ENCODE measurements at regions not wholly inside any gene's neighbourhood (a gene's known extent, or its start where the extent isn't known, plus 50 kb on each side); places are given as distances from the start of the nearest gene placed in this dataset.

DNA sequence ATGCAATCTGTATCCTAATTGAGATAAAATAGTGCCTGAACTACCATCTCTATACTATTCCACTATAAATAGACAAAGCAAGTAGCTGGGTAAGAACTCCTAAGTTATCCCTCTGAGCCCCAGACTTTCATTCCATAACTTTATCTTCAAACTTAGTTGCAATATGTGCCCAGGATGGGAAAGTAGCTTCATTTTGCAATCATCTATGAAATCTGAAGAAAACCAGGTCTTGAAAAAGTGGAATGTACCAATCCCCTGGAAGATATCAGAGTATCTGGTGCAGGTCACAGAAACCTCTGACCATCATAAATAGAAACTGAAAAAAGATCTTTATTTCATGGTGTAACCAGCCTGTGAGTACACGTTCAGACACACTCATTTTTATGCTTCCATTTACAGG, 78.1 kb upstream of the TMEM178A start:
- H3K4me3 ChIP-seq (replicated peaks in 1 of 2; ENCODE audit: low read depth in 2 of 2, low read length in 2 of 2) = no peak overlapping the region
- TF ChIP-seq, protein P1, sequence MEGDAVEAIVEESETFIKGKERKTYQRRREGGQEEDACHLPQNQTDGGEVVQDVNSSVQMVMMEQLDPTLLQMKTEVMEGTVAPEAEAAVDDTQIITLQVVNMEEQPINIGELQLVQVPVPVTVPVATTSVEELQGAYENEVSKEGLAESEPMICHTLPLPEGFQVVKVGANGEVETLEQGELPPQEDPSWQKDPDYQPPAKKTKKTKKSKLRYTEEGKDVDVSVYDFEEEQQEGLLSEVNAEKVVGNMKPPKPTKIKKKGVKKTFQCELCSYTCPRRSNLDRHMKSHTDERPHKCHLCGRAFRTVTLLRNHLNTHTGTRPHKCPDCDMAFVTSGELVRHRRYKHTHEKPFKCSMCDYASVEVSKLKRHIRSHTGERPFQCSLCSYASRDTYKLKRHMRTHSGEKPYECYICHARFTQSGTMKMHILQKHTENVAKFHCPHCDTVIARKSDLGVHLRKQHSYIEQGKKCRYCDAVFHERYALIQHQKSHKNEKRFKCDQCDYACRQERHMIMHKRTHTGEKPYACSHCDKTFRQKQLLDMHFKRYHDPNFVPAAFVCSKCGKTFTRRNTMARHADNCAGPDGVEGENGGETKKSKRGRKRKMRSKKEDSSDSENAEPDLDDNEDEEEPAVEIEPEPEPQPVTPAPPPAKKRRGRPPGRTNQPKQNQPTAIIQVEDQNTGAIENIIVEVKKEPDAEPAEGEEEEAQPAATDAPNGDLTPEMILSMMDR (IDR thresholded peaks at IDR 0.05; ENCODE audit: low read depth, low read length) = no peak
- DNase-seq (ENCODE audit: low read depth in 2 of 2) = no peak

DNA sequence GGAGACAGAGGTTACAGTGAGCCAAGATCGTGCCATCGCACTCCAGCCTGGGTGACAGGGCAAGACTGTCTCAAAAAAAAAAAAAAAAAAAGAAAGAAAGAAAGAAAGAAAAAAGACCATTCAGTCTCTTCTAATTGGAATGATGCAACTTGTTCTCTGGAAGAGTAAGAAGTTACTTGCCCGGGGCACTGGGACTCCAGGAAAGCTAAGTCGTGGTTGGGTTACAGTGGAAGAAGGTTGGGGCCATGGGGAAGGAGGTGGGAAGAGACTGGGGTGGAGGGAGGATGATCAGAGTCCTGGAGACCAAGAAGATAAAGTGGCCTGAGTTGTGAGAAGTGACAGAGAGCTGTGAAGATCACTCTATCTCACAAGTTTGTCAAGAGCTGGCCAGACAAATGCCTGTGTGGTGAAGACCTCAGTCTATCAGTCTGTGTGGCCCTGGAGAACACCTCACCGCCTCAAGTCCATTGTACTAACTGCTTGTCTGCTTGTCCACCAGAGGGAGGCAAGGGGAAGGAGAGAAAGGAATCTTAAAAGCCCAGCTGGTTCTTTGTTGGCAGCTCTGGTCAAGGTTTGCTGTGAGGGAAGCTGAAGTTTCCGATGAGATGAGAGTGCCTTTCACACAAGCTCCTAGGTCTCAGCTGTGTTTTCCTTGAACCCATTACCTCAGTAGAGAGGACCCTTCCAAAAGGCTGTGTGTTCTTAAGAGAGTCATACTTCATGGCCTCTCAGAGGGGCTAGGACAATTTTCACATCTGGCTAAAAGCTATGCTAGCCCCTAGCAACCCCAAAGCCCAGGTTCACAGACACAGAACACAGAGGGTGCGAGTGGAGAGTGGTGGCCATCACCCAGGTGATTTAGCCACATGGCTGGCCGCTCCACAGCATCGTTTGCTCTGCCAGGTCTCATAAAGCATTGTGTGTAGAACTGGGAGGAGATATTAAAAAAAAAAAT, 72.0 kb upstream of the TMEM178A start:
- H3K4me3 ChIP-seq (replicated peaks in 1 of 2; ENCODE audit: low read depth in 2 of 2, low read length in 2 of 2) = no peak overlapping the region
- DNase-seq (ENCODE audit: low read depth in 2 of 2) = peak; percentile 91 to 92
- TF ChIP-seq, protein P1 (IDR thresholded peaks at IDR 0.05; ENCODE audit: low read depth, low read length) = peak; percentile 86

DNA sequence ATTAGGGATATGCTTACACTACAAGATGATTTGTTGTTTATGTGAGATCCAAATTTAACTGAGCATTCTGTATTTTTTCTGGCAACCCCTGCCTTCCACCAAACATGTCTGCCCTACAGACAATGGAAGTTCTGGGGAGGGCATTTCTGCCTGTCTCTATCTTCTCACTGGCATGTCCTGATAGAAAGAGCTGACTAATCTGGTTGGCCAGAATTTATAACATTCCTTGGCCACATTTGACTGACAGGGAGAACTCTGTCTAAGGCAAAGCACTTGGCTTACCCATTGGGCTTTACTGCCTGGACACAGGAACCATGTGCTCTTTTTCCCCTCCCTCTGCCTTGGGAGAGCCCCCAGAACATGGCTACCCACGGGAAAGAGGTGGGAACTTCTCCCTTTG, 70.6 kb upstream of the TMEM178A start:
- H3K4me3 ChIP-seq (replicated peaks in 1 of 2; ENCODE audit: low read depth in 2 of 2, low read length in 2 of 2) = no peak overlapping the region
- DNase-seq (ENCODE audit: low read depth in 2 of 2) = no peak
- TF ChIP-seq, protein P1 (IDR thresholded peaks at IDR 0.05; ENCODE audit: low read depth, low read length) = no peak

DNA sequence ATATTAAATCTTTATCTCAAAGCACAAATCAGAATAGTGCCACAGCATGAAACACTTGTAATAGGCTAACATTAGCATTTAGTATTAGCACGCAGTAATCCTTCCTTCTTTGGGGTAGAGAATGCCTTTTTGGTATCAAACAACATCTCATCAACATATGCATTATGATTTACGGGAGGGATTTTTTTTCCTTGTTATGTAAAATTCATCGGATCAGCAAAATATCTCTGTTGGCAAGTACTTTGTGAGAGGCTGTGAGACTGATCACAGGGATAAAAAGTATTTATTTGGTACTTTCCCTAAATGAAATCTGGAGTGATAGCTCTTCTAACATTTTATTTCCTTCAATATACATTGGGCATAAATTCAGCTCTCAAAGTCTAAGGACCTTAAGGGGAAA, 68.4 kb upstream of the TMEM178A start:
- H3K4me3 ChIP-seq (replicated peaks in 1 of 2; ENCODE audit: low read depth in 2 of 2, low read length in 2 of 2) = no peak overlapping the region
- DNase-seq (ENCODE audit: low read depth in 2 of 2) = no peak
- TF ChIP-seq, protein P1 (IDR thresholded peaks at IDR 0.05; ENCODE audit: low read depth, low read length) = no peak

DNA sequence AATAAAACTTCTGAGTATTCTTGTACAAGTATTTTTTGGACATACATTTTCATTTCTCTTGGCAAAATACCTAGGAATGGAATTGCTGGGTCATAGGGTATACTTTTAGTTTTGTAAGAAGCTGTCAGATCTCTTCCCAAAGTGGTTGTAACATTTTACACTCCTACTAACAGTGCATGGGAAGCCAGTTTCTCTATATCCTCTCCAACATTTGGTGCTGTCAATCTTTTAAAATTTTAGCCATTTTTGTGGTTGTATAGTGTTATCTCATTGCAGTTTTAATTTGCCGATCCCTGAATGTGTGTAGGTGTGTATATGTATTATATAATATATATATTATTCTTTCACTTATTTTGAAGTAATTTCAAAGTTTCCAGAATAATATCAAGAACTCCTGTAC, 63.1 kb upstream of the TMEM178A start:
- TF ChIP-seq, protein P1 (IDR thresholded peaks at IDR 0.05; ENCODE audit: low read depth, low read length) = no peak

DNA sequence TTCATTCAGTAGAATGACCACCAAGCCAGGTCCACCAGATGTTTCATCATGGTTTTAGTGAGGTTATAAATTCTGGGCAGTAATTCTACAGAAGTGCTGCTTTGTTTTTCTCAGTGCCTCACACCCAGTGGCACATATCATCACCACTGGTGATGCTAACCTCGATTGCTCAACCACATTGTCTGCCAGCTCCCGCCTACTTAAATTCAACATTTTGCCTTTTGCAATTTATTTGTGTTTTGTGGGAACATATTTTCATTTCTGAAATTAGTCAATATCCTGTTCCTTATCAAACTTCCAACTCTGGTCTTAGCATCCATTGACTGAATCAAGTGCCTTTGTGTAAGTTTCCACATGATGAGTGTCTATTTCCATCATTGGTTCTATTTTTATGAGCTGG, 62.3 kb upstream of the TMEM178A start:
- TF ChIP-seq, protein P1 (IDR thresholded peaks at IDR 0.05; ENCODE audit: low read depth, low read length) = no peak
- peak; percentile 68 to 79 for DNase-seq (ENCODE audit: low read depth in 2 of 2)
- H3K4me3 ChIP-seq (replicated peaks in 1 of 2; ENCODE audit: low read depth in 2 of 2, low read length in 2 of 2) = no peak overlapping the region

More for the DNA sequence above, 63.1 kb upstream of the TMEM178A start:
- H3K4me3 ChIP-seq (replicated peaks in 1 of 2; ENCODE audit: low read depth in 2 of 2, low read length in 2 of 2) = no peak overlapping the region
- DNase-seq (ENCODE audit: low read depth in 2 of 2) = no peak

Data from cardiac fibroblast (primary cell).